GM18858 (cell line): ENCODE measurements at regions not wholly inside any gene's neighbourhood (a gene's known extent, or its start where the extent isn't known, plus 50 kb on each side); places are given as distances from the start of the nearest gene placed in this dataset.

Experiments
- ATAC-seq: cut with Tn5 transposase; IDR thresholded peaks from one replicate; pipeline ENCODE4 v1.9.1; 2021; ENCODE audit not compliant: unreplicated experiment

- ATAC-seq = no peak
Measured at GRCh38 chr5:135205632-135206349, 171.8 kb upstream of the PITX1 start.

- no peak for ATAC-seq
Measured at GRCh38 chr5:135204151-135204600, 170.1 kb upstream of the PITX1 start.

- no peak for ATAC-seq
Measured at GRCh38 chr5:135203593-135204036, 169.6 kb upstream of the PITX1 start.

- no peak for ATAC-seq
Measured at GRCh38 chr5:135203019-135203418, 169.0 kb upstream of the PITX1 start.

- no peak for ATAC-seq
Measured at GRCh38 chr5:135199919-135200318, 165.9 kb upstream of the PITX1 start.

- no peak for ATAC-seq
Measured at GRCh38 chr5:135196483-135196882, 162.5 kb upstream of the PITX1 start.

GRCh38 chr5:135195270-135195608, 161.2 kb upstream of the PITX1 start:
- no peak for ATAC-seq

- ATAC-seq = no peak
Measured at GRCh38 chr5:135194573-135195269, 160.7 kb upstream of the PITX1 start.

- no peak for ATAC-seq
Measured at GRCh38 chr5:135194126-135194488, 160.1 kb upstream of the PITX1 start.

GRCh38 chr5:135193213-135194125, 159.4 kb upstream of the PITX1 start:
- ATAC-seq = no peak

- no peak for ATAC-seq
Measured at GRCh38 chr5:135192351-135192750, 158.3 kb upstream of the PITX1 start.

GRCh38 chr5:135191084-135191826, 157.2 kb upstream of the PITX1 start:
- ATAC-seq = peak; percentile 73

GRCh38 chr5:135190416-135191083, 156.5 kb upstream of the PITX1 start:
- ATAC-seq = no peak

GRCh38 chr5:135189024-135189423, 155.0 kb upstream of the PITX1 start:
- ATAC-seq = no peak

- no peak for ATAC-seq
Measured at GRCh38 chr5:135188233-135188914, 154.3 kb upstream of the PITX1 start.

GRCh38 chr5:135186662-135187522, 152.9 kb upstream of the PITX1 start:
- ATAC-seq = no peak

GRCh38 chr5:135185481-135186065, 151.5 kb upstream of the PITX1 start:
- no peak for ATAC-seq

GRCh38 chr5:135184646-135185045, 150.6 kb upstream of the PITX1 start:
- no peak for ATAC-seq
